A673 (cell line): ENCODE measurements at regions not wholly inside any gene's neighbourhood (a gene's known extent, or its start where the extent isn't known, plus 50 kb on each side); places are given as distances from the start of the nearest gene placed in this dataset.

Experiments used
- BruUV-seq: library from RNA; stranded (reverse); fragments of 400-500 nt; replicated peaks from 2 replicates; lab custom pipeline; 2021; lab: Mats Ljungman, UMichigan
- CTCF ChIA-PET: fragments of 300-600 bp; sonication (Branson Sonifier 250); formaldehyde crosslinking; loops from one replicate; lab custom pipeline; 2022; ENCODE audit warnings: antibody characterized with exemption; lab: Charles Lee
- POLR2A ChIA-PET: fragments of 300-600 bp; sonication (Branson Sonifier 250); formaldehyde crosslinking; loops from one replicate; lab custom pipeline; 2022; ENCODE audit warnings: antibody characterized with exemption; ENCODE audit not compliant: low non-redundant PET; lab: Charles Lee
- DNase-seq: peaks from one replicate; pipeline ENCODE4 v3.0.0-alpha.2; 2015; ENCODE audit warnings: low spot score
- H3K27ac ChIP-seq: fragments of 200-600 bp; sonication (generic); 2 replicates; pipeline ENCODE4 v1.5.1; 2016; ENCODE audit warnings: mixed run types, low read depth, mild to moderate bottlenecking, mixed read lengths, antibody characterized with exemption, low read length; ENCODE audit not compliant: poor library complexity, severe bottlenecking
- H3K27me3 ChIP-seq: fragments of 200-600 bp; sonication (generic); replicated peaks from 2 replicates; pipeline ENCODE4 v1.6.1; 2017; ENCODE audit warnings: mixed run types, low read depth, mild to moderate bottlenecking, mixed read lengths, antibody characterized with exemption, low read length; ENCODE audit not compliant: insufficient read depth, poor library complexity
- H3K36me3 ChIP-seq: fragments of 200-600 bp; sonication (generic); 2 replicates; pipeline ENCODE4 v1.6.1; 2016; ENCODE audit warnings: mixed run types, mild to moderate bottlenecking, mixed read lengths, antibody characterized with exemption, low read length; ENCODE audit not compliant: insufficient read depth, poor library complexity, severe bottlenecking
- H3K4me1 ChIP-seq: fragments of 200-600 bp; sonication (generic); 2 replicates; pipeline ENCODE4 v1.6.1; 2017; ENCODE audit warnings: mixed run types, mild to moderate bottlenecking, mixed read lengths, antibody characterized with exemption, low read length; ENCODE audit not compliant: insufficient read depth, poor library complexity, severe bottlenecking
- H3K4me3 ChIP-seq: fragments of 200-600 bp; sonication (generic); 2 replicates; pipeline ENCODE4 v1.5.1; 2016; ENCODE audit warnings: low read depth, mixed run types, mild to moderate bottlenecking, mixed read lengths, low read length; ENCODE audit not compliant: poor library complexity, severe bottlenecking
- H3K9me3 ChIP-seq: fragments of 200-600 bp; sonication (generic); 2 replicates; pipeline ENCODE4 v1.6.1; 2016; ENCODE audit warnings: mixed run types, low read depth, mild to moderate bottlenecking, mixed read lengths, antibody characterized with exemption, low read length; ENCODE audit not compliant: poor library complexity, severe bottlenecking
- CTCF ChIP-seq: fragments of 300-800, 200-600 bp; sonication (generic); conservative IDR thresholded peaks from 2 replicates; pipeline ENCODE4 v1.5.1; 2017; ENCODE audit warnings: low read depth, mild to moderate bottlenecking, antibody characterized with exemption, low read length, moderate library complexity, mixed read lengths
- EZH2 ChIP-seq: fragments of 200-600 bp; sonication (generic); IDR thresholded peaks from 2 replicates; pipeline ENCODE4 v1.6.1; 2017; ENCODE audit warnings: borderline replicate concordance, low read depth, mild to moderate bottlenecking, mixed read lengths, antibody characterized with exemption, low read length; ENCODE audit not compliant: poor library complexity, severe bottlenecking
- intact Hi-C: fragments of 100-400 bp; cut with micrococcal nuclease; formaldehyde crosslinking; loops from one replicate; pipeline ENCODE4 v1.10.0; 2022; ENCODE audit not compliant: unreplicated experiment

- Histone ChIP-seq H3K9me3 (no peaks in the 10 kb centered on the region), H3K27me3 (peaks cover 4% of the 10 kb centered on the region), H3K4me1 (no peaks in the 10 kb centered on the region), H3K36me3 (no peaks in the 10 kb centered on the region), H3K27ac (no peak overlapping the region), H3K4me3 (no peak overlapping the region)
- no peak for DNase-seq
- intact Hi-C loops: no loop called here
- CTCF ChIA-PET: no interaction called here
- TF ChIP-seq CTCF (no peak), EZH2 (no peak)
- POLR2A ChIA-PET: no interaction called here
- BruUV-seq: no TSS peak
Observed at GRCh38 chr1:218967836-218968235, 205.8 kb upstream of the LYPLAL1 start.

- no TSS peak for BruUV-seq
- intact Hi-C loops: no loop called here
- H3K9me3 ChIP-seq: no peaks in the 10 kb centered on the region
- H3K4me3 ChIP-seq: no peak overlapping the region
- H3K4me1 ChIP-seq: no peaks in the 10 kb centered on the region
- H3K36me3 ChIP-seq: no peaks in the 10 kb centered on the region
- ChIA-PET POLR2A (no interaction called here), CTCF (no interaction called here)
- no peak overlapping the region for H3K27ac ChIP-seq
- no peak for DNase-seq
- TF ChIP-seq CTCF: no peak
- no peak for TF ChIP-seq EZH2
- peaks cover 4% of the 10 kb centered on the region for H3K27me3 ChIP-seq
Observed at GRCh38 chr1:218969006-218969405, 204.7 kb upstream of the LYPLAL1 start.

GRCh38 chr1:218970397-218970990, 203.2 kb upstream of the LYPLAL1 start:
- ChIA-PET POLR2A (no interaction called here), CTCF (no interaction called here)
- Histone ChIP-seq H3K4me1 (no peaks in the 10 kb centered on the region), H3K36me3 (no peaks in the 10 kb centered on the region), H3K27me3 (no peaks in the 10 kb centered on the region), H3K9me3 (no peaks in the 10 kb centered on the region), H3K4me3 (no peak overlapping the region), H3K27ac (no peak overlapping the region)
- TF ChIP-seq EZH2 (no peak), CTCF (no peak)
- BruUV-seq: no TSS peak
- DNase-seq: no peak
- intact Hi-C loops: loop anchor here (10.0 kb wide), 1 partner anchor 606 kb away; no protein-coding TSS in a partner anchor
